MCF 10A (cell line): ENCODE measurements at regions not wholly inside any gene's neighbourhood (a gene's known extent, or its start where the extent isn't known, plus 50 kb on each side); places are given as distances from the start of the nearest gene placed in this dataset.

Experiments used
- BruUV-seq: library from RNA; stranded (reverse); fragments of 400-500 nt; replicated peaks from 2 replicates; lab custom pipeline; 2021; lab: Mats Ljungman, UMichigan
- CTCF ChIA-PET: fragments of 300-600 bp; sonication (Branson Sonifier 250); formaldehyde crosslinking; extraction: SDS; loops from one replicate; lab custom pipeline; 2021; ENCODE audit warnings: antibody characterized with exemption, inconsistent platforms; lab: Yijun Ruan, JAX
- POLR2A ChIA-PET: fragments of 300-600, 350-650 bp; sonication (Branson Sonifier 250); formaldehyde crosslinking; extraction: SDS; loops from one replicate; lab custom pipeline; 2020; ENCODE audit warnings: antibody characterized with exemption, inconsistent platforms; lab: Yijun Ruan, JAX
- DNase-seq: peaks from one replicate; pipeline ENCODE4 v3.0.0-alpha.2; 2018; ENCODE audit not compliant: unreplicated experiment
- H3K27ac Mint-ChIP-seq: one replicate; pipeline ENCODE4 v1.8.0; 2022; ENCODE audit warnings: mild to moderate bottlenecking, low read depth, mixed read lengths; ENCODE audit not compliant: unreplicated experiment
- H3K27me3 Mint-ChIP-seq: one replicate; pipeline ENCODE4 v1.8.0; 2022; ENCODE audit warnings: mixed read lengths; ENCODE audit not compliant: insufficient read depth, unreplicated experiment
- H3K36me3 Mint-ChIP-seq: one replicate; pipeline ENCODE4 v1.8.0; 2022; ENCODE audit warnings: mild to moderate bottlenecking, moderate library complexity, mixed read lengths; ENCODE audit not compliant: insufficient read depth, unreplicated experiment
- H3K4me1 Mint-ChIP-seq: one replicate; pipeline ENCODE4 v1.8.0; 2022; ENCODE audit warnings: mixed read lengths; ENCODE audit not compliant: insufficient read depth, unreplicated experiment
- H3K4me3 Mint-ChIP-seq: one replicate; pipeline ENCODE4 v1.8.0; 2022; ENCODE audit warnings: mild to moderate bottlenecking, moderate library complexity, mixed read lengths; ENCODE audit not compliant: unreplicated experiment
- H3K9me3 Mint-ChIP-seq: one replicate; pipeline ENCODE4 v1.8.0; 2022; ENCODE audit warnings: mixed read lengths; ENCODE audit not compliant: unreplicated experiment
- CTCF ChIP-seq: fragments of 200-600 bp; IDR thresholded peaks from one replicate; pipeline ENCODE4 v1.8.0; 2022; ENCODE audit warnings: antibody characterized with exemption, mild to moderate bottlenecking; ENCODE audit not compliant: unreplicated experiment
- intact Hi-C: fragments of 100-400 bp; cut with micrococcal nuclease; formaldehyde crosslinking; loops from 2 replicates; pipeline ENCODE4 v1.14.1; 2022

- Mint-ChIP-seq H3K4me1 (no peaks in the 10 kb centered on the region), H3K27ac (no peak overlapping the region), H3K27me3 (no peaks in the 10 kb centered on the region), H3K4me3 (no peak overlapping the region), H3K9me3 (peaks cover 9% of the 10 kb centered on the region), H3K36me3 (no peaks in the 10 kb centered on the region)
- CTCF ChIA-PET, result interaction anchor here (0.9 to 1.1 kb wide), 2 partner anchors 23 to 40 kb away, joined by 3 to 5 read pairs; no protein-coding TSS in a partner anchor
- DNase-seq, result no peak
- TF ChIP-seq CTCF, result no peak
- POLR2A ChIA-PET, result interaction anchor here (0.6 kb wide), 1 partner anchor 997 kb away, joined by 3 read pairs; no protein-coding TSS in a partner anchor
- intact Hi-C loops, result loop anchor here (10.0 kb wide), 1 partner anchor 505 kb away; no protein-coding TSS in a partner anchor
- BruUV-seq, result no TSS peak
Observed at GRCh38 chr4:59240011-59240410, 1960.1 kb upstream of the ADGRL3 start.

- Mint-ChIP-seq H3K9me3 (peaks cover 9% of the 10 kb centered on the region), H3K4me3 (no peak overlapping the region), H3K4me1 (no peaks in the 10 kb centered on the region), H3K36me3 (no peaks in the 10 kb centered on the region), H3K27me3 (no peaks in the 10 kb centered on the region), H3K27ac (no peak overlapping the region)
- no peak for TF ChIP-seq CTCF
- intact Hi-C loops, result loop anchor here (10.0 kb wide), 1 partner anchor 508 kb away; no protein-coding TSS in a partner anchor
- POLR2A ChIA-PET, result no interaction called here
- no peak for DNase-seq
- CTCF ChIA-PET, result no interaction called here
- no TSS peak for BruUV-seq
Observed at GRCh38 chr4:59243038-59243437, 1957.1 kb upstream of the ADGRL3 start.

- TF ChIP-seq CTCF, result peak; percentile 45
- peak; percentile 16 for DNase-seq
- Mint-ChIP-seq H3K9me3 (peaks cover 9% of the 10 kb centered on the region), H3K4me3 (no peak overlapping the region), H3K4me1 (no peaks in the 10 kb centered on the region), H3K27ac (no peak overlapping the region), H3K27me3 (no peaks in the 10 kb centered on the region), H3K36me3 (no peaks in the 10 kb centered on the region)
- no TSS peak for BruUV-seq
- ChIA-PET POLR2A (interaction anchor here (0.7 kb wide), 1 partner anchor 890 kb away, joined by 5 read pairs; no protein-coding TSS in a partner anchor), CTCF (interaction anchor here (0.6 to 1.8 kb wide), 13 partner anchors 10 to 1215 kb away, joined by 3 to 6 read pairs (median 3); no protein-coding TSS in a partner anchor)
- intact Hi-C loops, result loop anchor here (1.0 to 10.0 kb wide), 3 partner anchors 512 to 1217 kb away; no protein-coding TSS in a partner anchor
Observed at GRCh38 chr4:59247032-59247431, 1953.1 kb upstream of the ADGRL3 start.

- H3K4me1 Mint-ChIP-seq, result no peaks in the 10 kb centered on the region
- no peaks in the 10 kb centered on the region for H3K9me3 Mint-ChIP-seq
- no peaks in the 10 kb centered on the region for H3K36me3 Mint-ChIP-seq
- TF ChIP-seq CTCF, result no peak
- intact Hi-C loops, result loop anchor here (10.0 kb wide), 1 partner anchor 514 kb away; no protein-coding TSS in a partner anchor
- H3K4me3 Mint-ChIP-seq, result no peak overlapping the region
- BruUV-seq, result no TSS peak
- ChIA-PET POLR2A (interaction anchor here (1.2 kb wide), 1 partner anchor 14 kb away, joined by 3 read pairs; no protein-coding TSS in a partner anchor), CTCF (interaction anchor here (0.6 to 1.5 kb wide), 6 partner anchors 10 to 969 kb away, joined by 3 to 6 read pairs (median 3); no protein-coding TSS in a partner anchor)
- no peaks in the 10 kb centered on the region for H3K27me3 Mint-ChIP-seq
- no peak for DNase-seq
- H3K27ac Mint-ChIP-seq, result no peak overlapping the region
Observed at GRCh38 chr4:59248313-59248712, 1951.8 kb upstream of the ADGRL3 start.
